HUES6 (cell line): ENCODE measurements at regions not wholly inside any gene's neighbourhood (a gene's known extent, or its start where the extent isn't known, plus 50 kb on each side); places are given as distances from the start of the nearest gene placed in this dataset.
"Not testable (repeated sequence)": the region's sequence is repeated elsewhere in the genome, so short reads cannot be mapped to it uniquely, and the experiment has no call there.

Source experiments
- H3K27ac ChIP-seq: 2 replicates; pipeline ENCODE4 v1.7.0; 2013; ENCODE audit warnings: low read depth, mild to moderate bottlenecking, low read length, inconsistent platforms
- H3K27me3 ChIP-seq: 2 replicates; pipeline ENCODE4 v1.6.1; 2013; ENCODE audit warnings: low read length; ENCODE audit not compliant: control insufficient read depth, insufficient read depth
- H3K36me3 ChIP-seq: 2 replicates; pipeline ENCODE4 v1.6.1; 2013; ENCODE audit warnings: low read length; ENCODE audit not compliant: control insufficient read depth, insufficient read depth
- H3K4me1 ChIP-seq: 2 replicates; pipeline ENCODE4 v1.6.1; 2013; ENCODE audit warnings: low read length; ENCODE audit not compliant: control insufficient read depth, insufficient read depth
- H3K4me3 ChIP-seq: 2 replicates; pipeline ENCODE4 v1.5.1; 2013; ENCODE audit warnings: low read depth, low read length
- H3K9ac ChIP-seq: one replicate; pipeline ENCODE4 v1.6.1; 2013; ENCODE audit warnings: mild to moderate bottlenecking, low read length
- H3K9me3 ChIP-seq: 2 replicates; pipeline ENCODE4 v1.6.1; 2013; ENCODE audit warnings: low read depth, low read length; ENCODE audit not compliant: control insufficient read depth, insufficient read depth

DNA sequence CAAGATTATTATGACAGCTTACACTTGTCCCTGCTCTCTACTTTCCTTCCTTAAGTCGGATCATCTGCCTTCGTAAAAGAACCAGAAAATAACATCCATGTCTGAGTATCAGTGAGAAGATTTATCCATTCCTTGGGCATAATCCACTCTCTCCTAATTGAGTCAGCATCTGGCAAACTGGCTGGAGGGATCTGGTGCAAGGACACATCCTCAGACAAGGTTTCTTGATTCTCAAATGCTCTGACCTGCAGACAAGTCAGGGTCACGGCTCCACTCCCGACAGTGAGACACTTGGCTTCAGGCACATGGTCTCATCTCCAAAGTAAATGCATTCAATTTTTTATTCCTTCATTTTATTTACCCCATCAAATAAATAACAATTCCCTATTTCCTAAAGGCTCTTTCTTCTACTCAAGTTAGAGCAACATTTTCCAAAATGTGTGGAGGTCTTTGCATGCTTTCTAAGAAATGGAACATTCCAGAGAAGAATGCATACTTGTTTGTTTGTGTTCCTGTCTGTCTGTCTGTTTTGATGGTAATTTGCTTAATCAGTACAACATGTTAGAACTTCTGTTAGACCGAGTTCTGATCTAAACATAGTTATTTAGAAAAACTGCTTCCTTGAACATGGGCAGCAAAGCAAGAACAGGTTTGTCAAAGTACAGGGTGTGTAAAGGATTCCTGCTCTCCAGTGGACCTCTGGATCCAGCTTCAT lies 246.9 kb downstream of the IRS1 start:
- Histone ChIP-seq H3K27ac (no peak overlapping the region), H3K9ac (no peak overlapping the region)

GRCh38 chr2:226551522-226552250 lies 247.9 kb downstream of the IRS1 start:
- no peak overlapping the region for H3K27ac ChIP-seq

More for the DNA sequence above, 246.9 kb downstream of the IRS1 start:
- Histone ChIP-seq H3K4me1 (peaks cover 5% of the 10 kb centered on the region; the same call in 1 of the 2 replicates), H3K9me3 (no peaks in the 10 kb centered on the region), H3K36me3 (no peaks in the 10 kb centered on the region), H3K27me3 (no peaks in the 10 kb centered on the region), H3K4me3 (no peak overlapping the region)

DNA sequence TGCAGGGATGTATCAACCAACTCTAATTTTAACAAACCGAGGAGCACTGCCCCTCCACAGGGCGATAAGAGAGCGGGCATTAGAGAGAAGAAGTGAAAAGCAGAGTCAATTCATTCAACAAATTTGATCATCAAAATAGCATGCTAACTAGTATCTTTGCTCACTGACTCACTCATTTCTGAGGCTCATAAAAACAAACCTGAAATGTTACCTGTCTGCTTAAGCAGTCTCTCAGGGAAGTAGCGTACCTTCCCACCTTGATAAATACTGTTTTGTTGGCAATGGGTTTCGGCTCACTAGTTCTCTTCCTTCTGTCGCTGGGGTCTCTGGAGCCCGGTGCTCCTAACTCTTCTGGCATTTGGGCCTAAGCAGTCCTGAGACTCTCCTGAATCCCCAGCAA lies 248.8 kb downstream of the IRS1 start:
- Histone ChIP-seq H3K9me3 (no peaks in the 10 kb centered on the region), H3K27me3 (no peaks in the 10 kb centered on the region), H3K27ac (no peak overlapping the region), H3K36me3 (no peaks in the 10 kb centered on the region), H3K9ac (no peak overlapping the region), H3K4me3 (no peak overlapping the region), H3K4me1 (peaks cover 5% of the 10 kb centered on the region; the same call in 1 of the 2 replicates)

More at GRCh38 chr2:226551522-226552250, 247.9 kb downstream of the IRS1 start:
- Histone ChIP-seq H3K9ac (no peak overlapping the region), H3K4me3 (no peak overlapping the region), H3K4me1 (peaks cover 5% of the 10 kb centered on the region; the same call in 1 of the 2 replicates), H3K27me3 (no peaks in the 10 kb centered on the region), H3K9me3 (no peaks in the 10 kb centered on the region), H3K36me3 (no peaks in the 10 kb centered on the region)

GRCh38 chr2:226548732-226549131 lies 250.9 kb downstream of the IRS1 start:
- Histone ChIP-seq H3K36me3 (no peaks in the 10 kb centered on the region), H3K9ac (no peak overlapping the region), H3K27ac (no peak overlapping the region), H3K9me3 (no peaks in the 10 kb centered on the region), H3K4me1 (peaks cover 5% of the 10 kb centered on the region; the same call in 1 of the 2 replicates), H3K27me3 (no peaks in the 10 kb centered on the region), H3K4me3 (no peak overlapping the region)

GRCh38 chr2:226544596-226545210 lies 254.9 kb downstream of the IRS1 start:
- Histone ChIP-seq H3K9me3 (no peaks in the 10 kb centered on the region; the same call in 1 of the 2 replicates), H3K9ac (no peak overlapping the region), H3K4me3 (no peak overlapping the region), H3K27ac (no peak overlapping the region), H3K36me3 (no peaks in the 10 kb centered on the region), H3K27me3 (no peaks in the 10 kb centered on the region), H3K4me1 (no peaks in the 10 kb centered on the region)

GRCh38 chr2:226540204-226540994 lies 259.2 kb downstream of the IRS1 start:
- Histone ChIP-seq H3K4me1 (no peaks in the 10 kb centered on the region), H3K4me3 (no peak overlapping the region), H3K27ac (no peak overlapping the region), H3K27me3 (no peaks in the 10 kb centered on the region), H3K9me3 (no peaks in the 10 kb centered on the region; the same call in 1 of the 2 replicates), H3K36me3 (no peaks in the 10 kb centered on the region), H3K9ac (no peak overlapping the region)

- Histone ChIP-seq H3K9me3 (peaks cover 3% of the 10 kb centered on the region; the same call in 1 of the 2 replicates), H3K4me3 (no peak overlapping the region), H3K9ac (no peak overlapping the region), H3K4me1 (no peaks in the 10 kb centered on the region), H3K36me3 (no peaks in the 10 kb centered on the region), H3K27ac (no peak overlapping the region), H3K27me3 (no peaks in the 10 kb centered on the region)
Measured at GRCh38 chr2:226536410-226536809, 263.2 kb downstream of the IRS1 start.

DNA sequence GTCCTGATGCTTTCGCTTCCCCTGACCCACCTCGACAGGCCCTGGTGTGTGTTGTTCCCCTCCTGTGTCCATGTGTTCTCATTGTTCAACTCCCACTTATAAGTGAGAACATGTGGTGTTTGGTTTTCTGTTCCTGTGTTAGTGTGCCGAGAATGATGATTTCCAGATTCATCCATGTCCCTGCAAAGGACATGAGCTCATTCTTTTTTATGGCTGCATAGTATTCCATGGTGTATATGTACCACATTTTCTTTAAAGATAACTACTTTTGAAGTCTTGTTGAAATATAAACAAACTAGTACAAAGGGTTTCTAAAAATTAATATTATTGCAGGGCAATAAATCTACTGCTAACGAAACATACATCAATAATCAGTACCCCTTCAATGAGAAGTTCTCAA lies 266.6 kb downstream of the IRS1 start:
- not testable (repeated sequence) for H3K27me3 ChIP-seq, H3K27ac ChIP-seq, H3K36me3 ChIP-seq, H3K9me3 ChIP-seq, H3K4me3 ChIP-seq, H3K9ac ChIP-seq, H3K4me1 ChIP-seq

DNA sequence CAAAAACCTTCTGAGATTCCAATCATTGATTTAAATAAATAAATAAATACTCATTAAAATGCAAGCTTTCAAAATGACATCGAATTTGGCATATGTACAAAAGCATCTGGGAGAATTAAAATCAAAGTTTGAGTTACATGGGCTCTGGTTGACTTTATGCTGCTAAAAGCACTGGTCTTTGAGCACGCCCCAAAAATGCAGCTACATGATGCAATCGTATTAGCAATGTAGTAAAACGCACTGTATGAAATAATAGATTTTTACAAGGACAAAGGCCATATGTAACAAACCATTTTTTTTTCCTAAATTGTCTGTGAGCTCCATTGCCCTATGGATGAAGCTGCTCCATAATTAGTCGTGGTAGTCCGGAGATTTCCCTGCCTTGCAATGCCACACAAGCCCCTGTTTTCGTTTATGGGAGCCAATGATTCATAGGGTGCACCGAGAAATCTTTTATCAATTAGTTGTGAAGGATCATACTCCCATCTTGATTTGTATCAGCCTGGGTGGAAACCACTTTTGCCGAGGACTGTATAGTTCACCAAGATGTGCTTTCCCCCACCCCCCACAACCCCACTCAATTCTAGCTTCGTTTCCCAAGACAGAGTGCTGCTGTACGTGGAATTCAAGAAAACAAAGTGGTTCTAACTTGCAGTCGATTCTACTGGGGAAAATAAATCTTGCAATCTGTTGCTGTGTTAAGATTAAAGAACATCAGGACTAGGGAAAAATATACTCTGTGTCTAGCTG lies 268.4 kb downstream of the IRS1 start:
- no peaks in the 10 kb centered on the region for H3K4me1 ChIP-seq
- no peak overlapping the region for H3K9ac ChIP-seq
- no peak overlapping the region for H3K4me3 ChIP-seq
- H3K9me3 ChIP-seq: peaks cover 3% of the 10 kb centered on the region; the same call in 1 of the 2 replicates
- H3K27me3 ChIP-seq: no peaks in the 10 kb centered on the region
- no peaks in the 10 kb centered on the region for H3K36me3 ChIP-seq
- H3K27ac ChIP-seq: no peak overlapping the region

DNA sequence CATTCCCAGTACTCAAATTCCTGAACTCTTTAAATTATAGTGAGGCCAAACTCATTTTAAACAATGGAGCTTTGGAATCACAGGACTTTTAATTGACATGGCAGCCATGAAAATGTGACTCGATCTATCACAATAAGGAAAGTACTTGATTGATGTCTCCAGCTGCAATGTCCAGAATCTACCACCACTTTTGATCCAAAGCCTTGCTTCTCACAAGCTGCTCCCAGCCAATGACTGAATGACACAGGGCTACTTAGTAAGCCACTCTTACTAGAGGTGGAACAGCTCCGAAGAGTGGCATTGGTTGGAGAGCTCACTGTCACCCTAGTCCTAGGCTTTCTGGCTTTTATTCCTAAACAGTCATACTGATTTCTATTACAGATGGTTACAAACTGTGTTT lies 270.1 kb downstream of the IRS1 start:
- H3K27me3 ChIP-seq: no peaks in the 10 kb centered on the region
- H3K9ac ChIP-seq: no peak overlapping the region
- H3K4me1 ChIP-seq: no peaks in the 10 kb centered on the region

More for the DNA sequence above, 270.1 kb downstream of the IRS1 start:
- Histone ChIP-seq H3K36me3 (no peaks in the 10 kb centered on the region), H3K27ac (no peak overlapping the region), H3K4me3 (no peak overlapping the region), H3K9me3 (peaks cover 3% of the 10 kb centered on the region; the same call in 1 of the 2 replicates)
